ENCODE measurements at regions not wholly inside any gene's neighbourhood (a gene's known extent, or its start where the extent isn't known, plus 50 kb on each side); places are given as distances from the start of the nearest gene placed in this dataset.

GRCh38 chr10:83896219-83896618 is 243.1 kb upstream of the GHITM start:
- no peak overlapping the region for H2AFZ ChIP-seq (ENCODE audit: low read length)
- H3K23ac ChIP-seq (ENCODE audit: insufficient read length), result no peak overlapping the region
- H2BK15ac ChIP-seq (ENCODE audit: low read length), result no peak overlapping the region
- no peaks in the 10 kb centered on the region for H3K79me1 ChIP-seq (ENCODE audit: low read depth, low read length)
- no peaks in the 10 kb centered on the region for H3K27me3 ChIP-seq (replicated peaks in 1 of 4; ENCODE audit: control insufficient read depth in 3 of 4, extremely low read depth in 1 of 4, insufficient read depth in 3 of 4, low read length in 3 of 4)
- no peak overlapping the region for H2BK120ac ChIP-seq (replicated peaks; ENCODE audit: low read depth, low read length)
- H3K4me3 ChIP-seq (ENCODE audit: extremely low read depth in 1 of 4, insufficient read depth in 2 of 4, low read depth in 3 of 4, low read length in 4 of 4), result no peak overlapping the region
- no peak for FAIRE-seq
- H3K36me3 ChIP-seq (ENCODE audit: control insufficient read depth in 2 of 4, insufficient read depth in 4 of 4, low read length in 3 of 4), result no peaks in the 10 kb centered on the region
- H3K4ac ChIP-seq (replicated peaks; ENCODE audit: insufficient read length, low read depth, low read length), result no peak overlapping the region
- no peak overlapping the region for H2BK12ac ChIP-seq (ENCODE audit: low read depth, low read length)
- no peak overlapping the region for H3K9ac ChIP-seq (replicated peaks in 1 of 4; ENCODE audit: extremely low read depth in 1 of 4, low read depth in 3 of 4, low read length in 3 of 4)
- TF ChIP-seq RAD21 (IDR thresholded peaks at IDR 0.05 in 1 of 2, conservative IDR thresholded peaks at IDR 0.05 in 1 of 2; ENCODE audit: low read depth in 2 of 2, low read length in 2 of 2) (no peak), KDM4A (IDR thresholded peaks at IDR 0.05; ENCODE audit: low read depth, low read length, severe bottlenecking) (no peak), CHD2 (IDR thresholded peaks at IDR 0.05; ENCODE audit: low read length) (no peak)
- no peak overlapping the region for H2AK5ac ChIP-seq (ENCODE audit: low read depth, low read length)
- no peak overlapping the region for H4K8ac ChIP-seq (ENCODE audit: extremely low read depth, insufficient read depth, low read length)
- H3K18ac ChIP-seq (ENCODE audit: extremely low read depth, low read length), result no peak overlapping the region
- H3K4me1 ChIP-seq (replicated peaks in 1 of 4; ENCODE audit: control insufficient read depth in 3 of 4, insufficient read depth in 4 of 4, low read length in 3 of 4), result no peaks in the 10 kb centered on the region
- no peak overlapping the region for H3K14ac ChIP-seq (ENCODE audit: insufficient read length)
- no peak overlapping the region for H4K91ac ChIP-seq (replicated peaks; ENCODE audit: insufficient read length, low read length)
- H3K23me2 ChIP-seq (ENCODE audit: low read depth, low read length), result no peaks in the 10 kb centered on the region; the same call in 1 of the 2 replicates
- ChIA-PET POLR2A (ENCODE audit: partially characterized antibody) (no interaction called here), CTCF (ENCODE audit: partially characterized antibody) (interaction anchor here (1.2 kb wide), 1 partner anchor 25 kb away, joined by 7 read pairs; no protein-coding TSS in a partner anchor)
- no peak overlapping the region for H3K4me2 ChIP-seq (ENCODE audit: insufficient read depth in 1 of 2, low read depth in 2 of 2, low read length in 2 of 2)
- H3K79me2 ChIP-seq (ENCODE audit: control insufficient read depth in 1 of 2, insufficient read depth in 2 of 2, low read length in 2 of 2), result no peaks in the 10 kb centered on the region
- no peak for DNase-seq (ENCODE audit: low read depth in 1 of 2, low spot score in 2 of 2)
- no peak overlapping the region for H3K56ac ChIP-seq (replicated peaks; ENCODE audit: insufficient read length, low read depth, low read length)
- no peak overlapping the region for H2BK5ac ChIP-seq (ENCODE audit: low read depth, low read length)
- H3K27ac ChIP-seq (ENCODE audit: low read depth, low read length), result no peak overlapping the region
- H2BK20ac ChIP-seq (ENCODE audit: low read length), result no peak overlapping the region
- H3K9me3 ChIP-seq (ENCODE audit: insufficient read depth in 2 of 2, low read depth in 1 of 2, low read length in 1 of 2), result no peaks in the 10 kb centered on the region
- H4K20me1 ChIP-seq (replicated peaks in 1 of 2; ENCODE audit: control insufficient read depth in 1 of 2, insufficient read depth in 2 of 2, low read length in 2 of 2), result no peaks in the 10 kb centered on the region
- no peak overlapping the region for H4K5ac ChIP-seq (ENCODE audit: insufficient read length, low read depth, low read length)
- WGBS, 2 experiments (ENCODE audit: extremely low coverage in 1 of 2, insufficient coverage in 1 of 2, insufficient read length in 1 of 2, insufficient replicate concordance in 2 of 2, low coverage in 1 of 2, low lambda C conversion rate in 2 of 2, missing lambda C conversion rate in 1 of 2), result 89% methylated on average over 6 of the region's 6 CpGs; no CpG with 5 or more reads in 1 of the 2 experiments
